Endothelial cell of umbilical vein (primary cell): ENCODE measurements at regions not wholly inside any gene's neighbourhood (a gene's known extent, or its start where the extent isn't known, plus 50 kb on each side); places are given as distances from the start of the nearest gene placed in this dataset.

Experiments used
- BruUV-seq: library from RNA; stranded (reverse); fragments of 400-500 nt; replicated peaks from 2 replicates; lab custom pipeline; 2021; lab: Mats Ljungman, UMichigan
- CTCF ChIA-PET: fragments of 300-600, 350-600 bp; sonication (Branson Sonifier 250); formaldehyde crosslinking; loops from one replicate; lab custom pipeline; 2021; ENCODE audit warnings: antibody characterized with exemption, inconsistent platforms; lab: Charles Lee
- POLR2A ChIA-PET: fragments of 300-600, 350-600 bp; sonication (Branson Sonifier 250); formaldehyde crosslinking; loops from one replicate; lab custom pipeline; 2021; ENCODE audit warnings: antibody characterized with exemption, inconsistent platforms; lab: Charles Lee
- DNase-seq: peaks from one replicate; pipeline ENCODE4 v3.0.0-alpha.2; 2011; ENCODE audit warnings: low read depth, low spot score
- FAIRE-seq: peaks from 2 replicates; lab custom pipeline; 2011; peaks lifted over from hg19 to GRCh38; lab: Jason Lieb, UNC
- H2AFZ ChIP-seq: 2 replicates; pipeline ENCODE4 v1.6.0; 2012; ENCODE audit warnings: low read depth, low read length, control low read depth, inconsistent platforms
- H3K27ac ChIP-seq: 2 replicates; pipeline ENCODE4 v1.5.1; 2011; ENCODE audit warnings: low read depth, mild to moderate bottlenecking, control low read depth, low read length, moderate library complexity; ENCODE audit not compliant: insufficient read depth
- H3K27me3 ChIP-seq, 2 experiments: 2 replicates each; pipeline versions ENCODE4 v1.6.0 to v1.6.1; 2011; ENCODE audit warnings: low read length in 2 of 2, mixed read lengths in 1 of 2; ENCODE audit not compliant: control insufficient read depth in 2 of 2, insufficient read depth in 2 of 2
- H3K36me3 ChIP-seq, 2 experiments: 2 replicates in 1 of 2; 3 replicates in 1 of 2; pipeline ENCODE4 v1.5.1; 2011; ENCODE audit warnings: low read length in 2 of 2, mild to moderate bottlenecking in 1 of 2, moderate library complexity in 1 of 2; ENCODE audit not compliant: control insufficient read depth in 2 of 2, insufficient read depth in 2 of 2; ENCODE audit errors: extremely low read depth in 1 of 2
- H3K4me1 ChIP-seq: 3 replicates; pipeline ENCODE4 v1.5.1; 2011; ENCODE audit warnings: mild to moderate bottlenecking, low read length; ENCODE audit not compliant: control insufficient read depth, insufficient read depth; ENCODE audit errors: extremely low read depth
- H3K4me2 ChIP-seq: 2 replicates; pipeline ENCODE4 v1.6.1; 2011; ENCODE audit warnings: low read length, control low read depth, mixed read lengths; ENCODE audit not compliant: insufficient read depth
- H3K4me3 ChIP-seq, 3 experiments: fragments of 200-600 bp in 1 of 3; sonication (generic), shearing (Covaris generic) in 1 of 3; replicated peaks in 1 of 3; 2 replicates each; pipeline ENCODE4 v1.5.1; 2011 to 2016; ENCODE audit warnings: control low read depth in 3 of 3, low read length in 3 of 3, mild to moderate bottlenecking in 2 of 3, inconsistent platforms in 1 of 3, low read depth in 1 of 3, moderate library complexity in 1 of 3; ENCODE audit not compliant: insufficient read depth in 1 of 3
- H3K79me2 ChIP-seq: 2 replicates; pipeline ENCODE4 v1.6.0; 2012; ENCODE audit warnings: low read length, inconsistent platforms; ENCODE audit not compliant: control insufficient read depth, insufficient read depth
- H3K9ac ChIP-seq: replicated peaks from 2 replicates; pipeline ENCODE3; 2011; ENCODE audit warnings: low read length, control low read depth; ENCODE audit not compliant: insufficient read depth; ENCODE audit errors: extremely low read depth
- H3K9me1 ChIP-seq: replicated peaks from 3 replicates; pipeline ENCODE4 v1.6.0; 2011; ENCODE audit warnings: mild to moderate bottlenecking, low read length; ENCODE audit not compliant: control insufficient read depth, insufficient read depth; ENCODE audit errors: extremely low read depth
- H3K9me3 ChIP-seq: replicated peaks from 2 replicates; pipeline ENCODE4 v1.5.1; 2012; ENCODE audit warnings: low read length, inconsistent platforms; ENCODE audit not compliant: control insufficient read depth, insufficient read depth
- H4K20me1 ChIP-seq: replicated peaks from 2 replicates; pipeline ENCODE3; 2011; ENCODE audit warnings: mild to moderate bottlenecking, low read length; ENCODE audit not compliant: control insufficient read depth, insufficient read depth; ENCODE audit errors: extremely low read depth
- FOS ChIP-seq: IDR thresholded peaks from 2 replicates; pipeline ENCODE4 v1.6.1; 2011; ENCODE audit warnings: mild to moderate bottlenecking, low read length, moderate library complexity, borderline replicate concordance; ENCODE audit not compliant: insufficient read depth
- JUN ChIP-seq: IDR thresholded peaks from 2 replicates; pipeline ENCODE4 v1.6.1; 2011; ENCODE audit warnings: borderline replicate concordance, low read depth; ENCODE audit not compliant: insufficient read length, insufficient read depth
- MYC ChIP-seq: IDR thresholded peaks from one replicate; pipeline ENCODE4 v1.6.1; 2011; ENCODE audit warnings: mild to moderate bottlenecking, low read depth, low read length
- POLR2A ChIP-seq: IDR thresholded peaks from 2 replicates; pipeline ENCODE4 v1.6.1; 2012; ENCODE audit warnings: low read depth, mild to moderate bottlenecking, control low read depth, low read length
- dilution Hi-C: fragments of 300-500 bp; cut with MboI; formaldehyde crosslinking; loops from one replicate; pipeline ENCODE4 v1.15.0; 2019; ENCODE audit warnings: low sequenced_read_pairs; ENCODE audit not compliant: extremely low pct_ligation_motif_present
- intact Hi-C: fragments of 100-400 bp; cut with micrococcal nuclease; formaldehyde crosslinking; loops from one replicate; pipeline ENCODE4 v1.10.0; 2022
- TF ChIP-seq, protein P1 (sequence below): IDR thresholded peaks from 2 replicates; pipeline ENCODE4 v1.6.1; 2011; ENCODE audit not compliant: insufficient read depth, insufficient read length

DNA sequence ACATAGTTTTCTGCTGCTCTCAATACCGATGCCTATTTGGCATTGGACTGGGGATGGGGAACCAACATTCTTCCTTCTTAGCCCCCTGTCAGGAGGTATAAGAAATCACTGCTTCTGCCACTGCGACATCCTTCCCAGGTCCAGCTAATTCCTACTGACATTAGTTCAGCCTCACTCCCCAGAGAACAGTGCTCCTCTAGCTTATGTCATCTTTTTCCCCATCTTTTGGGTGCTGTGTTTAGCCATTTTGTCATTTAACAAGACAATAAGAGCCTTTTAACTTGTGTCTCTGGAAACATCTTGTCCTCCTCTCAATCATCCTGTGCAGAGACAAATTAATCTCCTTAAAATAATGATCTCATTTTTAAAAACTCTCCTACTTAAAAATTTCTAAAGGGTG, 167.0 kb upstream of the PLXNC1 start:
- no peaks in the 10 kb centered on the region for H4K20me1 ChIP-seq
- no peak overlapping the region for H3K27ac ChIP-seq
- BruUV-seq: no TSS peak
- no peak overlapping the region for H3K4me2 ChIP-seq
- POLR2A ChIA-PET: no interaction called here
- H3K79me2 ChIP-seq: no peaks in the 10 kb centered on the region
- no peak for DNase-seq
- CTCF ChIA-PET: interaction anchor here (0.7 to 4.8 kb wide), 5 partner anchors 94 to 479 kb away, joined by 3 to 32 read pairs (median 4); no protein-coding TSS in a partner anchor
- H3K9ac ChIP-seq: no peak overlapping the region
- H2AFZ ChIP-seq: no peak overlapping the region
- H3K9me1 ChIP-seq: no peaks in the 10 kb centered on the region
- no peak for FAIRE-seq
- peaks cover 3 to 7% of the 10 kb centered on the region in 2 experiments for H3K27me3 ChIP-seq
- H3K4me1 ChIP-seq: no peaks in the 10 kb centered on the region
- H3K4me3 ChIP-seq: no peak overlapping the region
- dilution Hi-C loops (no loop called here), intact Hi-C loops (no loop called here)
- no peak for TF ChIP-seq FOS
- TF ChIP-seq POLR2A: no peak
- no peaks in the 10 kb centered on the region for H3K36me3 ChIP-seq
- H3K9me3 ChIP-seq: no peaks in the 10 kb centered on the region

DNA sequence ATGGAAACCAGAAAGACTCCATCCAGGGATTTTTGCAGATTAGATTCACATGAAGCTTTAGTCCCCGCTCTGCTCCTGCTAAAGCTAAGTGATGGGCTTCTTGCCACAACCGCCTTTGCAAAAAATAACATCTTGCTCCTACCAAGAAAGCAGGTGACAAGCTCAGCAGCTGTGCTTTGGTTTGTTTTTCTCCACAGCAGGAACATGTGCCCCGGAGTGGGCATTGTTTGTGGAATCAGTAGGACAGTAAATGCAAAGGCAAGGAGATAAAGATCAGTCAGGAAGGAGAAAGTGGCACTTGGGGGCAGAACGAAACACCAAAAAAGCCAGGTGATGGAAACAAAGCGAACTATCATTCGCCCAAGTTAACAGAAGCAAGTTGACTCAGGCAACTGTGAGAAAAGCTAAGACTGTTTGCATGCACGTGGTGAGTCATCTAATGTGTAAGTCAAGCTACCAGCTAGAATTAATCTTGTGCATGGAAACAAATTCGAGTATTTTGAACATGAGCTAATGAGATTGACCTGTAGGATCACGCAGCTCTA, 165.5 kb upstream of the PLXNC1 start:
- no peak for TF ChIP-seq MYC
- no peak for TF ChIP-seq JUN
- TF ChIP-seq, protein P1, sequence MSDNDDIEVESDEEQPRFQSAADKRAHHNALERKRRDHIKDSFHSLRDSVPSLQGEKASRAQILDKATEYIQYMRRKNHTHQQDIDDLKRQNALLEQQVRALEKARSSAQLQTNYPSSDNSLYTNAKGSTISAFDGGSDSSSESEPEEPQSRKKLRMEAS: no peak
- H2AFZ ChIP-seq: no peak overlapping the region
- BruUV-seq: no TSS peak
- ChIA-PET POLR2A (no interaction called here), CTCF (interaction anchor here (0.7 to 4.8 kb wide), 6 partner anchors 8 to 480 kb away, joined by 3 to 32 read pairs (median 6); no protein-coding TSS in a partner anchor)
- H3K4me2 ChIP-seq: no peak overlapping the region
- no peaks in the 10 kb centered on the region for H3K4me1 ChIP-seq
- H3K27me3 ChIP-seq: peaks cover 3 to 7% of the 10 kb centered on the region in 2 experiments
- intact Hi-C loops (no loop called here), dilution Hi-C loops (no loop called here)
- DNase-seq (no peak), FAIRE-seq (no peak)
- no peaks in the 10 kb centered on the region for H3K9me3 ChIP-seq
- H3K27ac ChIP-seq: no peak overlapping the region
- no peaks in the 10 kb centered on the region for H3K79me2 ChIP-seq
- H3K9me1 ChIP-seq: no peaks in the 10 kb centered on the region
- no peak overlapping the region for H3K9ac ChIP-seq
- H3K4me3 ChIP-seq: no peak overlapping the region
- no peaks in the 10 kb centered on the region for H3K36me3 ChIP-seq
- H4K20me1 ChIP-seq: no peaks in the 10 kb centered on the region
